ENCODE measurements at regions not wholly inside any gene's neighbourhood (a gene's known extent, or its start where the extent isn't known, plus 50 kb on each side); places are given as distances from the start of the nearest gene placed in this dataset.

DNA sequence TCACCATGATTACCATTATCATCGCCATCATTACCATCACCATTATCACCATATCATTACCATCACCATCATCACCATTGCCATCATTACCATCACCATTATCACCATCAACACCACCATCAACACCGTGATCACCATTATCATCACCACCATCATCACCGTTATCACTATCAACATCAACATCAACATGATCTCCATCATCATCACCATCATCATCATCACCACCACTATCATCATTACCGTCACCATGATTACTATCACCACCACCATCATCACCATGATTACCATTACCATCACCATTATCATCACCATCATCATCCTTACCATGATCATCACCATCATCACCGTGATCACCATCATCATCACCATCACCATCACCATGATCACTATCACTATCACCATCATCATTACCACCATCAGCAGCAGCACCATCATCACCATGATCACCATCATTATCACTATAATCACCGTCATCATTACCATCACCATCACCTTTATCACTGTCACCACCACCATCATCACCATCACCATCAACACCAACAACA, 753.7 kb downstream of the BRD1 start:
- Histone ChIP-seq H3K27ac (ENCODE audit: low read length) (no peak overlapping the region), H3K9me3 (ENCODE audit: low read length) (no peaks in the 10 kb centered on the region), H2AFZ (ENCODE audit: low read length) (no peak overlapping the region), H4K20me1 (ENCODE audit: low read length) (no peaks in the 10 kb centered on the region), H3K4me3 (ENCODE audit: low read length) (no peak overlapping the region), H3K4me2 (ENCODE audit: low read length) (no peak overlapping the region), H3K79me2 (ENCODE audit: low read length) (no peaks in the 10 kb centered on the region), H3K9me2 (replicated peaks; ENCODE audit: low read length) (no peaks in the 10 kb centered on the region), H3K4me1 (ENCODE audit: insufficient read depth, low read length) (no peaks in the 10 kb centered on the region), H3K27me3 (ENCODE audit: low read length) (no peaks in the 10 kb centered on the region), H3K9ac (ENCODE audit: low read length) (no peak overlapping the region), H3K36me3 (ENCODE audit: low read depth, low read length) (no peaks in the 10 kb centered on the region), H3F3A (ENCODE audit: low read length, unreplicated experiment) (no peaks in the 10 kb centered on the region)
- no peak for DNase-seq
- BruUV-seq (replicated peaks) = no TSS peak
- ATAC-seq = no peak
- intact Hi-C loops (cut with micrococcal nuclease) = no loop called here
- CTCF ChIA-PET = no interaction called here
- POLR2A ChIA-PET (ENCODE audit: unreplicated experiment) = no interaction called here
- TF ChIP-seq CTCF (conservative IDR thresholded peaks at IDR 0.05; ENCODE audit: low read depth, low read length) = no peak
- TF ChIP-seq EZH2phosphoT487 (IDR thresholded peaks at IDR 0.05; ENCODE audit: borderline replicate concordance, low read length) = no peak
- no peak for TF ChIP-seq EZH2 (IDR thresholded peaks at IDR 0.05; ENCODE audit: low read length, unreplicated experiment)

GRCh38 chr22:49072996-49073645, 754.6 kb downstream of the BRD1 start:
- Histone ChIP-seq H4K20me1 (ENCODE audit: low read length) (no peaks in the 10 kb centered on the region), H3K4me3 (ENCODE audit: low read length) (no peak overlapping the region), H3K9me2 (replicated peaks; ENCODE audit: low read length) (no peaks in the 10 kb centered on the region), H3K27me3 (ENCODE audit: low read length) (no peaks in the 10 kb centered on the region), H3F3A (ENCODE audit: low read length, unreplicated experiment) (no peaks in the 10 kb centered on the region), H3K4me2 (ENCODE audit: low read length) (no peak overlapping the region), H3K27ac (ENCODE audit: low read length) (no peak overlapping the region), H3K9ac (ENCODE audit: low read length) (no peak overlapping the region), H2AFZ (ENCODE audit: low read length) (no peak overlapping the region), H3K36me3 (ENCODE audit: low read depth, low read length) (no peaks in the 10 kb centered on the region), H3K79me2 (ENCODE audit: low read length) (no peaks in the 10 kb centered on the region), H3K9me3 (ENCODE audit: low read length) (no peaks in the 10 kb centered on the region), H3K4me1 (ENCODE audit: insufficient read depth, low read length) (no peaks in the 10 kb centered on the region)
- intact Hi-C loops (cut with micrococcal nuclease) = no loop called here
- ATAC-seq = no peak
- BruUV-seq (replicated peaks) = no TSS peak
- no peak for DNase-seq
- POLR2A ChIA-PET (ENCODE audit: unreplicated experiment) = no interaction called here
- CTCF ChIA-PET = no interaction called here
- TF ChIP-seq EZH2 (IDR thresholded peaks at IDR 0.05; ENCODE audit: low read length, unreplicated experiment) (no peak), CTCF (conservative IDR thresholded peaks at IDR 0.05; ENCODE audit: low read depth, low read length) (no peak), EZH2phosphoT487 (IDR thresholded peaks at IDR 0.05; ENCODE audit: borderline replicate concordance, low read length) (no peak)

GRCh38 chr22:49070501-49070900, 757.2 kb downstream of the BRD1 start:
- intact Hi-C loops (cut with micrococcal nuclease) = no loop called here
- H3K36me3 ChIP-seq (ENCODE audit: low read depth, low read length) = no peaks in the 10 kb centered on the region
- no peaks in the 10 kb centered on the region for H3K4me1 ChIP-seq (ENCODE audit: insufficient read depth, low read length)

More at GRCh38 chr22:49070501-49070900, 757.2 kb downstream of the BRD1 start:
- H3F3A ChIP-seq (ENCODE audit: low read length, unreplicated experiment) = no peaks in the 10 kb centered on the region
- ChIA-PET CTCF (no interaction called here), POLR2A (ENCODE audit: unreplicated experiment) (no interaction called here)
- no peak overlapping the region for H3K9ac ChIP-seq (ENCODE audit: low read length)
- no peaks in the 10 kb centered on the region for H4K20me1 ChIP-seq (ENCODE audit: low read length)
- no peaks in the 10 kb centered on the region for H3K79me2 ChIP-seq (ENCODE audit: low read length)
- BruUV-seq (replicated peaks) = no TSS peak
- no peaks in the 10 kb centered on the region for H3K27me3 ChIP-seq (ENCODE audit: low read length)
- H3K4me3 ChIP-seq (ENCODE audit: low read length) = no peak overlapping the region
- H3K9me2 ChIP-seq (replicated peaks; ENCODE audit: low read length) = no peaks in the 10 kb centered on the region
- no peaks in the 10 kb centered on the region for H3K9me3 ChIP-seq (ENCODE audit: low read length)
- no peak overlapping the region for H3K4me2 ChIP-seq (ENCODE audit: low read length)
- DNase-seq (no peak), ATAC-seq (no peak)
- TF ChIP-seq EZH2 (IDR thresholded peaks at IDR 0.05; ENCODE audit: low read length, unreplicated experiment) (no peak), CTCF (conservative IDR thresholded peaks at IDR 0.05; ENCODE audit: low read depth, low read length) (no peak), EZH2phosphoT487 (IDR thresholded peaks at IDR 0.05; ENCODE audit: borderline replicate concordance, low read length) (no peak)
- no peak overlapping the region for H3K27ac ChIP-seq (ENCODE audit: low read length)
- H2AFZ ChIP-seq (ENCODE audit: low read length) = no peak overlapping the region

Data from PC-3 (cell line).